ENCODE measurements at regions not wholly inside any gene's neighbourhood (a gene's known extent, or its start where the extent isn't known, plus 50 kb on each side); places are given as distances from the start of the nearest gene placed in this dataset.
"Not testable (repeated sequence)": the region's sequence is repeated elsewhere in the genome, so short reads cannot be mapped to it uniquely, and the experiment has no call there.

GRCh38 chr6:121688974-121689373, 253.5 kb downstream of the GJA1 start:
- peak; percentile 43 for DNase-seq (ENCODE audit: low spot score)

DNA sequence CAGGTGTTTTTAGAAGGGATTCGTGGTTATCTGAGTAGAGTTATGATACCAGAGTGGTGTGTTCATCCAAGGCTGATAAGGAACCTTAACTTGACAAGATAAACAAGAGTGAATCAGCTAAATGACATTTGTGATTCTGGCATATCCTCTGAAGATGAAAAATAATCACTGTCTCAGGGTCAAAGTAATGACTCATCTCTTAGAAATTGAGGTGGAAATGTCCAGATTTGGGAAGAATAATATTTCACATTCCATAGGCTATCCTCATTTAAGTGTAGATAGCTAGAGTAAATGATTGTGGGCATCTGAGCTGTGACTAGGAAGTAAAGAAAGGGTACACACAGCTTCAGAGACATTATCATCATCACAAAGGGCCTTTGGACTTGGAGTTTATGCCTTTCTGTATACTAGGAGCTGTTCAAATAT, 255.7 kb downstream of the GJA1 start:
- DNase-seq (ENCODE audit: low spot score), result peak; percentile 77

- peak; percentile 67 for DNase-seq (ENCODE audit: low spot score)
Observed at GRCh38 chr6:121694389-121694788, 258.9 kb downstream of the GJA1 start.

DNA sequence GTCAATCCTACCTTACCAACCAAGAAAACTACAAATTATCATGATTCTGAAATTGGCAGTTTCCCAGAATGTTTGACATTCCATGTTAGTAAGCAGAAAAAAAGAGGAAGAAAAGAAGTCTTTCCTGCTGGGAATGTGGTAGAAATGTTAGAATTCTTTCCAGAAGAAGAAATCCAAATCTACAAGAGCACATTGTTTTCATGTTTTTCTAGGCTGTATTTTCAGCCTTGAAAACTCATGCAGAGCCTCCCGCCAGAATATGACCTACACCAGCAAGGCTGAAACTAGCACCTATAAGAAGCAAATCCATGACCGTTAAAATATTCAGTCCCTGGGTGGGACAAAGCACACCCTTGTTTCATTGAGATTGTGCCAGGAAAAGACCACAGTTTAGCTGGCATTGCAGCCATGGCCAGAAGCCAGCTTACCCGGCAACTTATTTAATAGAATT, 259.4 kb downstream of the GJA1 start:
- DNase-seq (ENCODE audit: low spot score), result peak; percentile 54

GRCh38 chr6:121695329-121695728, 259.9 kb downstream of the GJA1 start:
- DNase-seq (ENCODE audit: low spot score), result peak; percentile 19

- no peak for DNase-seq (ENCODE audit: low spot score)
Observed at GRCh38 chr6:121697921-121698320, 262.5 kb downstream of the GJA1 start.

DNA sequence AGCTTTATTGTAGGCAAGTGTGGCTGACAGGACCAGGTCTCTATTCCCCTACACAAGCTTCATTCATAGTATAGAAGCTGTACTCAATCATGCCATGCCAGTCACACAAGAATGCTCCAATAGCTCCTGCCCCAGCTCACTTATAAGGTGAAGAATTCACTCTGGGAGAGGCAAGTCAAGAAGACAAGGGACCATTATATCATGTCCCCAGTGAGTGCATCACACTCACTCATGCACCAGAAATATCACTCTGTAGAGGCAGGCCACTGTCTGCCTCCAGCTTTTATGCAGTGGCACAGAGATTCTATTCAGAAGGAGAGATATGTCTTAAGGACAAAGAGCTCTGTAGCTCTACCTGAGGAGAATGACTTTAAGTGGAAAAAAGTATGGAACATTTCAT, 263.2 kb downstream of the GJA1 start:
- no peak for DNase-seq (ENCODE audit: low spot score)

DNA sequence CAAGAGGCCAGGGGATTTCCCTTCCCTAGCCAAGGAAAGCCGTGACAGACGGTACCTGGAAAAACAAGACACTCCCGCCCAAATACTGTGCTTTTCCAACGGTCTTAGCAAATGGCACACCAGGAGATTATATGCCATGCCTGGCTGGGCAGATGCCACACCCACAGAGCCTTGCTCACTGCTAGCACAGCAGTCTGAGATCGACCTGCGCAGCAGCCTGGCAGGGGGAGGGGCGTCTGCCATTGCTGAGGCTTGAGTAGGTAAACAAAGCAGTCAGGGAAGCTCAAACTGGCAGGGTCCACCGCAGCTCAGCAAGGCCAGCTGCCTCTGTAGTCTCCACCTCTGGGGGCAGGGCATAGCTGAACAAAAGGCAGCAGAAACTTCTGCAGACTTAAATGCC, 267.7 kb downstream of the GJA1 start:
- DNase-seq (ENCODE audit: low spot score), result not testable (repeated sequence)

- no peak for DNase-seq (ENCODE audit: low spot score)
Observed at GRCh38 chr6:121711472-121711871, 276.0 kb downstream of the GJA1 start.

GRCh38 chr6:121717686-121718085, 282.2 kb downstream of the GJA1 start:
- DNase-seq (ENCODE audit: low spot score), result no peak

DNA sequence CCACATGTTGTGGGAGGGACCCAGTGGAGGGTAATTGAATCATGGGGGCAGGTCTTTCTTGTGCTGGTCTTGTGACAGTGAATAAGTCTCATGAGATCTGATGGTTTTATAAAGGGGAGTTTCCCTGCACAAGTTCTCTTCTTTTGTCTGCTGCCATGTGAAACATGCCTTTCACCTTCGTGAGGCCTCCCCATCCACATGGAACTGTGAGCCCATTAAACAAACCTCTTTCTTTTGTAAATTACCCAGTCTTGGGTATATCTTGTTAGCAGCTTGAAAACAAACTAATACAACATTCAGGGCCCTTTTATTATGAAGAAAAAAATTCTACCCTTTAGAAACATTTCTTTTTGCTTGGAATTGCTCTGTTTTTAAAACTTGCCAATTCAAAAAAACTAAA, 285.4 kb downstream of the GJA1 start:
- not testable (repeated sequence) for DNase-seq (ENCODE audit: low spot score)

DNA sequence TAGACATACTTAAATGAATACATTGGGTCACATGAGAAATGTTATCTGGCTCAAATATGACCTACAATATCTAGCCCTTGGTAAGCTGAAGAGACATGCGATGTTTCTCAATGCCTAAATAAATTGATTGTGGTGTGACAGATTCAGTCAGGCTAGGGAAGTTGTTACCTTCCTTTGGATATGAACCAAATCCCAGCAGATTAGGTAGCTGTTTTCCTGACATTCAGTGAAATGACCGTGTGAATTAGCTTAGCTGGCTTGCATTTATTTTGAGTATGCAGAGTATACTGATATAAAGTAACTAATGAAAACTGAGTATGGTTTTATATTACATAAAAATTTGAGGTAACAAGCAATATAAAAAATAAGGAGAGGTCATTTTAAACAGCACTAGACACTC, 288.2 kb downstream of the GJA1 start:
- DNase-seq (ENCODE audit: low spot score), result no peak

DNA sequence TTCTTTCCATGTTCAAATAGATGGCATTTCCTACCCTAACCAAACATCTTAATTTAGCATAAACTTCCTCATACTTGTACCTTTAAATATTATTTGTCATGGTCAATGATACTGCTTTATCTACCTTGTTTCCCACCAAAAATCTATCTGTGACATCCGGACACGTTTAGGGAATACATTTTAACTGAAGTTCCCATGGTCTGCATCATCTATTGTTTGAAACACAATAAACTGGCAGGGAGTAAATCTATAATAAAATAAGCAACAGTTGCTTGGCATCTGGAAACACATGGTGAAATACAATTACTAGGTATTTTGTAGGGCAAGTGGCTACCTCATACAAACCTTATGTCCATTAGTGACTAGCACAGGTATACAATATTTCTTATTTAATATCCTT, 289.1 kb downstream of the GJA1 start:
- no peak for DNase-seq (ENCODE audit: low spot score)

DNA sequence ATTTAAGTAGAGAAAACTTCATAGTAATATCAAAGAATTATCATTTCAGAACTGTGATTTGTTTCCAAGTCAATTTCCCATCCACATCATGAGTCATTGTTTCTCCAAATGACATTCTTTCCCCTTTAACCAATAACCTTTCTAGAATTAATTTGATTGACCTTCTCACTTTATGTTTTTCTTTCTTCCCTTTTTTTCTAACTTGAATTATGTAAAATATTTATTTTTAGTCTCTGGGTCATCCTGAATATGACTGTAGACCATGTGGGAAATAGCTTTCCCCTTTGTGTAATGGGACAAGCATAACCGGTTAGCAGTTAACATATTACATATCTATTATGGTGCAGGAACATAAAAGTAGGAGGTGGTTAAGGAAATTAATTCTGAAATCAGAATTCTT, 291.1 kb downstream of the GJA1 start:
- DNase-seq (ENCODE audit: low spot score), result no peak

GRCh38 chr6:121730616-121731015, 295.2 kb downstream of the GJA1 start:
- no peak for DNase-seq (ENCODE audit: low spot score)

GRCh38 chr6:121731381-121731780, 295.9 kb downstream of the GJA1 start:
- no peak for DNase-seq (ENCODE audit: low spot score)

- DNase-seq (ENCODE audit: low spot score), result no peak
Observed at GRCh38 chr6:121732641-121733040, 297.2 kb downstream of the GJA1 start.

- no peak for DNase-seq (ENCODE audit: low spot score)
Observed at GRCh38 chr6:121733234-121733633, 297.8 kb downstream of the GJA1 start.

DNA sequence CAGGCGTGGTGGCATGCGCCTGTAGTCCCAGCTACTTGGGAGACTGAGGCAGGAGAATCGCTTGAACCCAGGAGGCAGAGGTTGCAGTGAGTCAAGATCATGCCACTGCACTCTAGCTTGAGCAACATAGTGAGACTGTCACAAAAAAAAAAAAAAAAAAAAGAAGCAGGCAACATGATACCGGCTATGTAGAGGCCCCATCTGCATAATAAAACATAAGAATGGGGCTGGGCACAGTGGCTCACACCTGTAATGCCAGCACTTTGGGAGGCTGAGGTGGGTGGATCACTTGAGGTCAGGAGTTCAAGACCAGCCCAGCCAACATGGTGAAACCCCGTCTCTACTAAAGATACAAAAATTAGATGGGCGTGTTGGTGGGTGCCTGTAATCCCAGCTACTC, 304.7 kb downstream of the GJA1 start:
- DNase-seq (ENCODE audit: low spot score), result not testable (repeated sequence)

DNA sequence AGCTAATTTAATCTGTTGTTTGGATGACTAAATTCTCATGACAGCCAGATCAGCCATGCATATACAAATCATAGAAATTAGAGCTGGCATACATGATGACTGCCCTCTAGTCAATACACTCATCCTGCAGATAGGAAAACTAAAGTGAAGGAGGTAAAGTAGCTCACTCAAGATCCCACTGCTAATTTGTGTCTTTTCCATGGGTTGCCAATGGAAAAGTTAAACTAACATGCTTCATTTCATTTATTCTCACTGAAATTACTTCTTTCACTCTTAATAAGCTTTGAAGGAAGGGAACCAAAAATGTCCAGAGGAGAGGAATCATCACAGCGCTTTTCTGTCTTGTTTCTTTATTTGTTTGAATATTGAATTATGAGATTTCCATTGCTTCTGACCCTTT, 308.2 kb downstream of the GJA1 start:
- no peak for DNase-seq (ENCODE audit: low spot score)

- no peak for DNase-seq (ENCODE audit: low spot score)
Observed at GRCh38 chr6:121748376-121748775, 312.9 kb downstream of the GJA1 start.

- DNase-seq (ENCODE audit: low spot score), result no peak
Observed at GRCh38 chr6:121748850-121749249, 313.4 kb downstream of the GJA1 start.

GRCh38 chr6:121755485-121755884, 320.0 kb downstream of the GJA1 start:
- DNase-seq (ENCODE audit: low spot score), result no peak

DNA sequence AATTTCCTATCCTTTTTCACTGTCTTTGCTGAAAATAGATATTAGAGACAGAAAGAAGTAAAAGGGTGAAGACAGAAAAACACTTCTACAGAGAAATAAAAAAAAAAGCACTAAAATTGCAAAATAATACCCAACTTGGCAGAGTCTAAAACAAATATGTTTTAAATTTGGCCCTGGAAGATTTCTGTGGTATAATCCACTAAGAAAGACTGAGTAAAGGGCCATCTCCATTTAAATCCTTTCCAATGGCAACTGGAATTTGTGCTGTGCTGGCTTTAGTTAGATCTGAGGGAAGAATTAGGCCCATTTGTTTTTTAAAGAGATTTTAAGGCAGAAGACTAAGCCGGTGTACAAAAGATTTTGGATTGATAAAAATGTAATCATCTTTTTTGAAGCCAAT, 321.2 kb downstream of the GJA1 start:
- DNase-seq (ENCODE audit: low spot score), result no peak

GRCh38 chr6:121759370-121759769, 323.9 kb downstream of the GJA1 start:
- DNase-seq (ENCODE audit: low spot score), result no peak
